HL-60/S4 treated with retinoic acid at 250 ng/mL for 4 days and 3 days (cell line): ENCODE measurements at regions not wholly inside any gene's neighbourhood (a gene's known extent, or its start where the extent isn't known, plus 50 kb on each side); places are given as distances from the start of the nearest gene placed in this dataset.
"Not testable (repeated sequence)": the region's sequence is repeated elsewhere in the genome, so short reads cannot be mapped to it uniquely, and the experiment has no call there.

Experiments used
- in situ Hi-C: fragments of 300-500 bp; cut with MboI; formaldehyde crosslinking; loops from 2 replicates; pipeline ENCODE4 v1.7.0; 2022; ENCODE audit warnings: low sequenced_read_pairs

- in situ Hi-C loops, result no loop called here
Observed at GRCh38 chr5:125913200-125913599, 510.0 kb upstream of the GRAMD2B start.

- in situ Hi-C loops, result no loop called here
Observed at GRCh38 chr5:125914471-125914870, 508.7 kb upstream of the GRAMD2B start.

GRCh38 chr5:125923958-125924357 lies 499.3 kb upstream of the GRAMD2B start:
- in situ Hi-C loops, result not testable (repeated sequence)

GRCh38 chr5:125926172-125926571 lies 497.0 kb upstream of the GRAMD2B start:
- in situ Hi-C loops, result no loop called here

DNA sequence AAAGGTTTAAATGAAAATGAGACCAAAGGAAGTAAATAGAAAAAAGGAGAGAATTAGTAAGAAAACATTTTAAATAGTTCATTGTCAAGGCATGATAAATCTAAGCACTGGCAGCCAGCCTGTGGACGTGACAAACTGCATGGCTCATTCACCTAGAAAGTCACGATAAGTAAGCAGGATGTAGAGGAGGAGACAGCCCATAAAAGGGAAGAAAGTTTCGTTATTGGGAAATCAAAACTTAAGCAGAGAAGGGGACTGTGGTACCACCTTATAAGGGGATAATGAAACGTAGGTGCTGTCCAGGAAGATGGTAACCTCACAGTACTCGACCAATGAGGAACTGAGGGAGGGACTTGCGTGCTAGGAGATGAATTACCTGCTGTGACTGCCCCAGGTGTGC lies 494.5 kb upstream of the GRAMD2B start:
- in situ Hi-C loops, result no loop called here

DNA sequence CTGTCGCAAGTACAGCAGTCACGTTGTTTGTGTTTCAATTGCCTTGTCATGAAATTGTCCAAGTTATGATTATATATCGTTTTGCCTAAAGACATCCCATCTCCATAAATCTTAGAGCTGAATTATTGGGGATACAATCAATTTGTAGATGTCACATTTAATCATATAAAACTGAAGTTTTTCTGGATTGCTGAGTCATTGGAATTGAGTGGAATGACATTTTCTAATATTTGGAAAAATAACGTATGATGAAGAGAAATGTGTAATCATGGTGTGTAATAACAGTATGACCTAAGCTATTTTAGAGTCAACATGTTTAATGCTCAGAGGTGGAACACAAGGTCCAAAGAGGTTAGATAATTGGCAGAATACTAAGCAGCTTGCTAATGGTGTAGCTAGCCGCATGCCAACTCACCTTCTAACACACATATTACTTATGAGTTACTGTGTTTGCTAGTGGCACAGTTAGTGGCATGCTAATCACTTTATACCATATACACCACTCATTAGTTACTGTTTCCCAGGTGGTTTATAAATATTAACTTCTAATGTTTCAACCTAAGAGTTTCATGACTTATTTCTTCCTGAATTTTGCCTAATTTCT lies 473.1 kb upstream of the GRAMD2B start:
- in situ Hi-C loops, result no loop called here

DNA sequence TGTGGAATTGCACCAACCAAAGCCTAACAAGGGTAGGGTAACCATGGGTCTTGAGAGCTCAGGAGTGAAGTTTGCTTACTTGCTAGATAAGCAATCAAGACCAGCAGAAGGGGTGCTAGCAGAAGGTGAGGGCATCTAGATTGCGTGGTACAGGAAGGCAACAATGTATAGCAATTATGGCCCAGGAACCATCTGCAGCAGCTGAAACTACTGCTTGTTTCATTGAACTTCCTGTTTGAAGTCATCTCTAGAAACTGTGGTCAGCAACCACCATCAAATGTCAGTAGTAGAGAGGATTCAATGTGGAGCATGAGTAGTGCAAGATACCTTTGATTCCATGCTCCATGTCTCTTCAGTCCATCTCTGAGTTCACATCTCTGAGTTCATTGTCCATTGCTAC lies 462.1 kb upstream of the GRAMD2B start:
- in situ Hi-C loops, result no loop called here

- in situ Hi-C loops, result no loop called here
Observed at GRCh38 chr5:125965577-125965976, 457.6 kb upstream of the GRAMD2B start.

GRCh38 chr5:125967576-125967975 lies 455.6 kb upstream of the GRAMD2B start:
- in situ Hi-C loops, result no loop called here

- in situ Hi-C loops, result no loop called here
Observed at GRCh38 chr5:125969011-125969813, 454.0 kb upstream of the GRAMD2B start.

GRCh38 chr5:125969814-125970171 lies 453.4 kb upstream of the GRAMD2B start:
- in situ Hi-C loops, result no loop called here

DNA sequence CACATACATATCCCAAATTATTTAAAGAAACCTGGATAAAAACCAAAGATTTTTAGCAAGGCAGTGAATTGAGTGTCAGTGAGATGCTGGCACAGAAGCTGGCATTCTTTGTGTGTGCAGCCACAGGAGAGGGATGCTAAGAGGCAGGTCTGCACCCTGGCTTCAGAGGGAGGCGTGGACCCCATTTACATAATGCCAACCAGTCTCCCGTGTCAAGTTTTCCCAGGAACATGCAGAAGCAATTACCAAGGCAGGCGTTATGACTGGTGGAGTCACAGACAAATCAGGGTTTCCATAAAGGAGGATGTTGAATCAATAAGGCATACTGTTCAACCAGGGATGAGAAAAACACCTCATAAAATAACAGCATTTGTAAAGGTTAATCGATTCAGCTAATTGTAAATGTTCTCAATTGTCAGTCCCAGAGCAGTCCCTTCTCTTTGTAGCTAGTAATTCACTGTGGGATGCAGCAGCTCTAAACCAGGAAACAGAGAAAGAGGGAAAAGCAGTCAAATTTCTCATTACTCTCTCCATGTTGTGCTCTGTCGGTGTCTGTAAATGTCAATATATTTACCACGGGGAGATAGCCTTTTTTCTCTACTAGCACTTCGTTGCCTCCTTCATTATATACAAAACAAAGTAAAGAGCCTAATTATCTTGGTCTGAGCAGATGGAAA lies 452.4 kb upstream of the GRAMD2B start:
- in situ Hi-C loops, result no loop called here

GRCh38 chr5:125972706-125973105 lies 450.5 kb upstream of the GRAMD2B start:
- in situ Hi-C loops, result no loop called here

DNA sequence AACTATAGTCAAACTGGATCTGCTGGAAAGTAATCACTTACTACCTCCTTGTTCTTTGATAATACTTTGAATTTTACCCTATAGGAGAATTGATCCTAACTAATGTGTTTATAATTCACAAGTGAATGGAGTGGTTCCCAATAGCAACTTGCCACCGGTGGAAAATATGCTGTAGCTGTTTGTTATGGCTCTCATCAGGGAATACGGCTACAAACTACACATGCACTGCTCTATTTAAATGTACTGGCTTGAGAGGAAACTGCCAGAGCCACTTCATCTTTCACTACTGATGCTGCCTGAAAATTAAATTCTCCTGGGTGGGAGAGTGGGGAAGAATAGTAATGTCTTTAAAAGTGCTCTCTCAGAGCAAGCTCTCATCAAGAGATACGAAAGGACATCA lies 448.5 kb upstream of the GRAMD2B start:
- in situ Hi-C loops, result no loop called here

DNA sequence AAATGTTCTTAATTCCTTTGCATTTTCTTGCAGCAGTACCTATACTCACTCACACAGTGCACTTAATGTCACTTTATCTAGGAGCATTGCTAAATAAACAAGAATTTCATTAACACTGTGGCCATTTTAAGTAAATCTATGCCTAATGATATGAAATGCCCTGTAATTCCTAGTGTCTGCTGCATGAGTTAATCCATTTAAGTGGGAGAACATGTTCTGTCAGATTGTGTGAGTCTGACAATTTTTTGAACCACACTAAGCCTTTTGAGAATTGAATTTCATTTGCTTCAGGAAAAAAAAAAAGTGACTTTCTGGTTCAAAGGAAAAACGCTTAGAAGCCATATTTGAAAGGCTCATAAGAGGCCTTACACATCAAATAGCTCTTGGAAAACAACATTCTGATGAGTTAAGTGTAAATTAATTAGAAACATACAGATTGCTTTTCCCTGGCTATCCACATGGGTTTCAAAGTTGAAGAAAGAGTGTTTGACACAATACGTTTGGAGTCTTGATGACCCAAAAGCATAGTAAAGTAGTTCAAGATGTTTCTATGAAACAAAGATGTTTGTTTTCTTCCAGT lies 446.7 kb upstream of the GRAMD2B start:
- in situ Hi-C loops, result no loop called here

DNA sequence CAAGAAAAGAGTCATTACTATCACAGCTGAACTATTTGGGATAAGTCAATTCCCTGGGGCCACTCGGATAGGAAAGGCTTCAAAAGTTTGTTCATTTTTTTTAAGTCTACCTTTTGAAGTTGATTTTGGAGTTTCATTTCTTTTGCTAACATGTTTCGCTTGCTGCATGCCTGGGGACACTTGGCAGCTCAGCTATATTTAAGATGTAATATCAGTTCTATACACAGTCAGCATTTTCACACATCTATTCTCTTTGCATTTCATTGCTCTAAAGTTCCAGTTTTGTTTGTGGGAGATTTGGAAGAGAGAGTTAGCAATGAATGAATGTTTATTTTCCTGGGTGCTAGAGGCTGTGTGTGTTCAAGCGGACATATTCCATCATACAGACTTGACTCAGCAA lies 445.2 kb upstream of the GRAMD2B start:
- in situ Hi-C loops, result no loop called here

DNA sequence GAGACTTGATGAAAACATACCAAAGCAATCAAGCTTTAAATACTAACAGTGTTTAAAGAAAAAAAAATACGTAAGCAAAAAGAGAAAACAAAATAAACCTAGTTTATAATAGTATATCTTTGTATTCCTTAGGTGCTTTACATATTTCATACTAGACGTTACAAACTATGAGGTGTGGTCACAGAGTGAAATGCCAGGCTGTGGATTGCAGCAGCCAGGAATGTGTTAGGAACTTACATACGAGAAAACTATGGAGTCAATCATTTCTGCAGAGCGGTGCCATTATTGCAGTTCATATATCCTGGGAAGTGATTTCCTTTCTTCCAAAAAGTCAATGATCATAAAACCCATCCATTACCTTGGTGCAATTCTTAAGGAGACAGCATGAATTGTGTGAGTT lies 443.6 kb upstream of the GRAMD2B start:
- in situ Hi-C loops, result no loop called here

DNA sequence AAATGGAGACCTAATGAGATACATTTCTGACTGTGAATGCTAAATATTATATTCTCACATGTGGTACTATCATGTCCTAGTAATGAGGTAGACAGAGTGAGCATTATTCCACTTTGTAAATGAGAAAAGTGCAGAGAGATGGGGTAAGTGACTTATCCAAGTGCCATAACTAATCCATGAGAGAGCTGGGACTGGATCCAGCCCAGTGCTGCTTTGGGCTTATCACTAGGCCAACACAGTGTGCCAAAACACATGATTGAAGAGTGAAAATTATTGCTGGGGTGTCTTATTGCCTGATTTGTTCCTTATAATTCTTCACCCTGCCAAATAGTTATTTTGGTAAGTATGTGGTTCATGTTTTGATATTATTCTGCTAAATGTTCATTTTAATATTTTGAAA lies 442.2 kb upstream of the GRAMD2B start:
- in situ Hi-C loops, result no loop called here

DNA sequence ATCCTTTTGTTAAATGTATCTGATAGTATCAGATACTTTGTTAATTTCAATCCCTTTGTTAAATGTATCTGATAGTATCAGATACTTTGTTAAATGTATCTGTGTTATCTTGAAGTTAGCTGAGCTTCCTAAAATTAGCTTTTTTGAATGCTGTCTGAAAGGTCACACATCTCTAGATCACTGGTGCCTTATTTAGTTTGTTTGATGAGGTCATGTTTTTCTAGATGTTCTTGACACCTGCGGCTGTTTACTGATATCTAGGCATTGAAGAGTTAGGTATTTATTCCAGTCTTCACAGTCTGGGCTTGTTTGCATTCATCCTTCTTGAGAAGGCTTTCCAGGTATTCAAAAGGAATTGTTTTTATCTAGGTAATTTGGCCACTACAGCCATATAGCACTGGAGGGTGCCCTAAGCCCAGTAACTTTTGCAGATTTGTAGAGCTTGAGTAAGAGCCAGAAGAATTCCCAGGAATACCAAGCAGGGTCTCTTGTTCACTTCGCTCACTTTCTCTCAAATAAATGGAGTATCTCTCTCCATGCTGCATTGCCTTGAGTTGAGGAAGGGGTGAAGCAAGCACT lies 435.4 kb upstream of the GRAMD2B start:
- in situ Hi-C loops, result no loop called here

- in situ Hi-C loops, result no loop called here
Observed at GRCh38 chr5:125992050-125992449, 431.2 kb upstream of the GRAMD2B start.

GRCh38 chr5:125999271-126000030 lies 423.8 kb upstream of the GRAMD2B start:
- in situ Hi-C loops, result not testable (repeated sequence)
